GM19328 (cell line): ENCODE measurements at regions not wholly inside any gene's neighbourhood (a gene's known extent, or its start where the extent isn't known, plus 50 kb on each side); places are given as distances from the start of the nearest gene placed in this dataset.

ENCODE experiments used
- ATAC-seq: cut with Tn5 transposase; IDR thresholded peaks from one replicate; pipeline ENCODE4 v1.9.1; 2021; ENCODE audit warnings: mild to moderate bottlenecking, moderate library complexity; ENCODE audit not compliant: unreplicated experiment

- ATAC-seq: no peak
These were observed 359.3 kb upstream of the TNP1 start for GRCh38 chr2:217219164-217219520.

GRCh38 chr2:217218269-217219163 lies 358.7 kb upstream of the TNP1 start:
- ATAC-seq: peak; percentile 46

GRCh38 chr2:217216982-217217381 lies 357.1 kb upstream of the TNP1 start:
- ATAC-seq: no peak

GRCh38 chr2:217216316-217216715 lies 356.5 kb upstream of the TNP1 start:
- ATAC-seq: no peak

- ATAC-seq: no peak
These were observed 356.0 kb upstream of the TNP1 start for GRCh38 chr2:217215877-217216276.

- no peak for ATAC-seq
These were observed 349.0 kb upstream of the TNP1 start for GRCh38 chr2:217208867-217209266.

GRCh38 chr2:217207699-217208010 lies 347.8 kb upstream of the TNP1 start:
- no peak for ATAC-seq

DNA sequence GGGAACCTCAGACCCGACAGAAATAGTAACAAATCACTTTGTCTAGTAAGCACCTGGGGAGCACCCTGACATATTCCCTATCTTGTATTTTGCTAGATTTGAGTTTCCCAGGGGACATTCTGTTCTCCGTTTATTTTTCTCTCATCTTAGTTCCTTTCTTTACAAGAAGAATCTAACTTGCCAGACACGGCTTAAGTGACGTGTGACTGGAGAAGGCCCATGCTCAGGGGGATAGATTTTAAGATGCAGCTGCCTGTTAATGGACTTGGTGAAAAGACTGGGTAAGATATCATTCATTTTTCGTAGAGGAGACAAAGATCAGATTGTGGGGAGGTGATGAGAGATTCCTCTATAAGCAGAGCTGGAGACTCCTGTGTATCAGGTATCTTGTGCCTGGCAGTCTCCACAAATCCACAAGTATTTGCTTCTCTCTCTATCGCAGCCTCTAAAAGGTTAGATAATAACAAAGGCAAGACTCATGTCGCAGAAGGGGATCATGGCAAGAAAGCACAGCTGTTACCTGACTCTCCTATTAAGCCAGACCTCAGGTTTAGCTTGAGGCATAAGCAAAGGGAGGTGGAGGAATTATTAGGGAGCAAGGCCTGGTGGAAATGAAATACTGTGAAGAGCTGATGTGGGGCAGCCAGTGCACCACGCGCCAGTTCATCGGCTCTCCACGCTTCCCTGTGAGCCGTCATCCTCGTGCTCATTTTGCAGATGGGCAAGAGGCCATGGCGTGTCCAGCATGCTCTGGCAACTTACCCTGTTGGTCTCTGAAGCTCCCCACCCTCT lies 347.2 kb upstream of the TNP1 start:
- no peak for ATAC-seq

GRCh38 chr2:217206016-217206725 lies 346.3 kb upstream of the TNP1 start:
- ATAC-seq: no peak

DNA sequence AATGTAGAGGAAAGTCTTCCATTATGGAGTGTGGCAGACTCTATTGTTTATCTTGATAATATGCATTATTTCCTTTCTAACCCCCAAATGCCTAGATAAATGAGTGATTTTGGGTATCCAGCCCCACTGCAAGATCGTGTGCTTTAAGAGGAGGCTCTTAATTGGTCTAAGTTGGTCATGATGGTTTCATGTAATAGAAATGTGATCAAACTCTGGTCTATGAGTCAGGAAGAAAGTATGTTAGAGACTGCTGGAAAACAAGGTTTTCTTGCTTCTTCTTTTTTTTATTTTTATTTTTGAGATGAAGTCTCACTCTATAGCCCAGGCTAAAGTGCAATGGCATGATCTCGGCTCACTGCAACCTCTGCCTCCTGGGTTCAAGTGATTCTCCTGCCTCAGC lies 344.5 kb upstream of the TNP1 start:
- ATAC-seq: no peak

- no peak for ATAC-seq
These were observed 343.2 kb upstream of the TNP1 start for GRCh38 chr2:217203086-217203485.

- no peak for ATAC-seq
These were observed 339.4 kb upstream of the TNP1 start for GRCh38 chr2:217199255-217199630.

GRCh38 chr2:217195658-217196446 lies 336.0 kb upstream of the TNP1 start:
- no peak for ATAC-seq

GRCh38 chr2:217195016-217195415 lies 335.2 kb upstream of the TNP1 start:
- ATAC-seq: no peak

DNA sequence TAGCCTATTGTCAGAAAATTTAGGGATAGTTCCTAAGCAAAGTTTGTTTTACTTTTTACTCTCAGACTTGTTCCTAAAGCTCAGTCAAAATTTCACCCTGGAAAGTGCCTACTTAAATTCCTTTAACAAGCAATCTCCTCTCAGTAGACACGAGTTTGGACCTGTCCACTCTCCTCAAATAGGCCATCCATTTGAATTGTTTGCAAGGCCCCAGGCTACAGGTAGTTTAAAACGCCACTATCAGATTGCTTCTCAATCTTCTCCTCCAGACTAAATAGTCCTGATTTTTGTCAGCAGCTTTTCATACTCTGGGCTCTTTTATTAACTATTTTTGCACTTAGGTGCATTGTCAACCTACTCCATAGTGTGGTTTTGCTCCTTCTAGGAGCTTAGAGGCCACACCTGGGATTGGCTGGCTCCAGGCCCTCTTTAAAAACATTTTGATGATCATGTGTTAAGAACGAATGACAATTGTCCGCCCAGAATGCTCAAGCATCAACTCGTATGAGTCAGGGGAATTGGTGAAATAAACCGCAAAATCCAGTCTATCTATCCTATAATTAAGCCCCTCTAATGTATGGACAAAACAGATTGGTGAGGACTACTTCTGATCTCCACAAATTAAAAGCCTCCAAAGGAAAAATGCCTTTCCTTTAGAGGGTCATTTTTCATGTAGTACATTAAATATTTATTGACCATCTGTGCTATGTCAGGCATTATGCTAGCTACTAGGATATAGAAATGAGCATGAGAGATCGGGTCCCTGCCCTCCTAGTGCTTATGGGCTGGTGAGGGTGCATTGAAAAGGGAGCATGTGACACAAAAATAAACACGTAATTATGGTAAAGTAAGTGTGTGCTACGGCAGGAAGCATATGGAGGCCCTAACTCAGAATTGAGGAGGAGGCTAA lies 333.8 kb upstream of the TNP1 start:
- ATAC-seq: no peak

GRCh38 chr2:217192366-217192765 lies 332.5 kb upstream of the TNP1 start:
- no peak for ATAC-seq

- no peak for ATAC-seq
These were observed 329.9 kb upstream of the TNP1 start for GRCh38 chr2:217189747-217190146.

DNA sequence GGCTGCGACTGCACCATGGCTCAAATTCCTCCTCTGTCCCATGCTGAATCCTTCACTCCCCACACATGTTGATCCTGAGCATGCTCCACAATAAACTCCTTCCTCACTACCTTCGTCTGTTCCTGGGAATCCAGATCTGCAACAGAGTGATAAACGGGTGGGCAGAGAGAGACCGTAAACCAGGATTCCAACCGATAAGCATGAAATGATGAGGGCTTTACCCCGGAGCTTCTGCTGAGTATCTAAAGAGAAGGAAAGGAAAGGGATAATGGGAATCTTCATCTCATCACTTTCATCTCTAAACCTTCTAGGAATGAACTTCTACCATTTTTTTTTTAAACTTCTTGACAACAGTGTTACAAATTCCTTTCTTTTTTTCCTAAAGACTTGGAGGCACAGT lies 329.3 kb upstream of the TNP1 start:
- ATAC-seq: no peak

DNA sequence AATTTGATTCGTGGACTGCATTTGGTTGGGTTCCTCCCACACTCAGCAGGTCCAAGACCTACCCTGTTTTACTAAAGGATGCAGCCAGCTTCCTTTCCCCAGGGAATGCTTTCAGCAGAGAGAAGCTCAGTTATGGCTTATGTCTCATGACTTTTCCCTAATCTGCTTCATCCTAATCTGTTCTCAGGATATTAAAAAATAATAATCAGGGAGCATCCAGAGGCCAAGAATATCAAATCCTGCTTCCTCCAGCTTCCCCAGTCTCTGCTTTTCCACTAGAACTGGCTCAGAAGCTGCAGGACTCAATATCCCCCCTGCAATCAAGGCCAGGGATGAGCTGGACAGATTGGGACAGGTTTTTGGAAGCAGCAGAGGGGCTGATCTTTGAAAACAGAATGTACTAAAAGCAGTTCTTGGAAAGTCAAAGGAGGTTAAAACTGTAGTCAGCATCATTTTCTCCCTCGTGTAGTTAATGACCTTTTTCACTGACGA lies 326.9 kb upstream of the TNP1 start:
- no peak for ATAC-seq

GRCh38 chr2:217186152-217186551 lies 326.3 kb upstream of the TNP1 start:
- ATAC-seq: no peak
